Stimulated activated CD4-positive, alpha-beta T cell treated with anti-CD3 and anti-CD28 coated beads, Interleukin-2, amount 100 ng/mL, for 24 hours (primary cell): ENCODE measurements at regions not wholly inside any gene's neighbourhood (a gene's known extent, or its start where the extent isn't known, plus 50 kb on each side); places are given as distances from the start of the nearest gene placed in this dataset.

Experiments
- DNase-seq, 2 donors: peaks; one replicate each; pipeline ENCODE4 v3.0.0-alpha.2; 2020

- DNase-seq: no peak
These were observed 107.3 kb upstream of the ANKRD55 start for GRCh38 chr5:56340196-56340980.

- no peak for DNase-seq
These were observed 106.6 kb upstream of the ANKRD55 start for GRCh38 chr5:56339732-56340131.

DNA sequence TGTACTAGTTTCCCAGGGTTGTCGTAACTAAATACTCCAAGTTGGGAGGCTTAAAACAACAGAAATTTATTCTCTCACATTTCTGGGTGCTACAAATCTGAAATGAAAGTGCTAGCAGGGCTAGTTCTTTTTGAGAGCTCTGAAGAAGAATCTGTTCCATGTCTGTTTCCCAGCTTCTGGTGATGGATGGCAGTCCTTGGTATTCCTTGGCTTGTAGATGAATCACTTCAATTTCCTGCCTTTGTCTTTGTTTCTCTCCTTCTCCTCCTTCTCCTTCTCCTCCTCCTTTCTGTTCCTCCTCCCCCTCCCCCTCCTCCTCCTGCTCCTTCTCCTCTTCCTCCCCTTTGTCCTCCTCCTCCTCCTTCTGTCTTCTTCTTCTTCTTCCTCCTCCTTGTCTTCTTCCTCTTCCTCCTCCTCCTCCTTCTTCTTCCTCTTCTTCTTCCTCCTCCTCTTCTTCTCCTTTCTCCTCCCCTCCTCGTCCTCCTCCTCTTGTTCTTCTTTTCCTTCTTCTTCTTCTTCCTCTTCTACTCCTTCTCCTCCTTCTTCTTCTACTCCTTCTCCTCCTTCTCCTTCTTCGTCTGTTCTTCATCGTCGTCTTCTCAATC lies 104.7 kb upstream of the ANKRD55 start:
- DNase-seq: no peak

DNA sequence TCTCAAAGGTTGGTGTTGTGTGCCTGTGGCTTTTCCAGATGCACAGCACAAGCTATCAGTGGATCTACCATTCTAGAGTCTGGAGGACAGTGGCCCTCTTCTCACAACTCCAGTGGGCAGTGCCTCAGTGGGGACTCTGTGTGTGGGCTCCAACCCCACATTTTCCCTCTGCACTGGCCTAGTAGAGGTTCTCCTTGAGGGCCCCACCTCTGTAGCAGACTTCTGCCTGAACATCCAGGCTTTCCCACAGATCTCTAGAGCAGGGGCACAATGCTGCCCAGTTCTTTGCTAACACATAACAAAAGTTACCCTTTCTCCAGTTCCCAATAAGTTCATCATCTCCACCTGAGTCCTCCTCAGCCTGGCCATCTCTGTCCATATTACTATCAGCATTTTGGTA lies 102.1 kb upstream of the ANKRD55 start:
- no peak for DNase-seq

- no peak for DNase-seq
These were observed 97.7 kb upstream of the ANKRD55 start for GRCh38 chr5:56330806-56331205.

GRCh38 chr5:56330167-56330566 lies 97.0 kb upstream of the ANKRD55 start:
- no peak for DNase-seq

GRCh38 chr5:56329652-56330051 lies 96.5 kb upstream of the ANKRD55 start:
- no peak for DNase-seq

DNA sequence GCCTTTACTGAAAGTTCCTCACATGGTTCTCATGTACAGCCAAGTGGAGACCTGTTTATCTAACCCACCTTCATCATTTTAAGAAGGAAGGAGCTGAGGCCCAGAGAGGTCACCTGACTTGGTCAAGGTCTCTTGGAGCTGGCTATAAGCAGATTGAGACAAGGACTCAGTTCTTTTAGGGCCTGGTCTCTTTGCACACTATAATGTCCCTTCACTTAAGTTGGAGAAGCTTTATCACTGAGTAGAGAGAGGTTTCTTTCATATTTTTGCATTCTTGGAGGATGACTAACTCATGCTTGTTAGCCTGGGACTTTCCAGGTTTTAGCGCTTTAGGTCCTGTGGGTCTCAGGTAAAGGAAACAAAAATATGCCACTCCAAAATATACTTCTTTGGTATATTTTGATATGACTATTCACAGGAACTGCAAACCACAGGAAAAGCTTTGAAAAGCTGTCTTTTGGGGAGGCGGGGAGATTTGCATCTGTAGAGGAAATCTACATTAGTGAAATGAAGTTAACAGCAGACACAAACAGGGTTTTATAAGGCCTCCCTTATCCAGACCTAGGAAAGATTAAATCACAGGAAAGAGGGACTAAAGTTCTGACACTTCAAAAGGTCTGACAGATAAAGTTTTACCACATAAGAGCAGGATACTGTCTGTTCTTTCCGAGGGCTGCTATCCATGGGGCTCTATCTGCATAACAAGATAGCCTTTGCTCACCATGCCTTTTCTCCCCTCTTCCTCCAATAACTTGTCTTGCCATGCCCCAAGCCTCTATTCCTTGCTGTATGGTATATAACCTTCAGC lies 95.8 kb upstream of the ANKRD55 start:
- peak; percentile 36 to 57 for DNase-seq

- peak; percentile 77 for DNase-seq
These were observed 94.7 kb upstream of the ANKRD55 start for GRCh38 chr5:56327809-56328208.

- no peak for DNase-seq
These were observed 93.6 kb upstream of the ANKRD55 start for GRCh38 chr5:56326770-56327169.

- no peak for DNase-seq
These were observed 93.0 kb upstream of the ANKRD55 start for GRCh38 chr5:56326116-56326515.

GRCh38 chr5:56325039-56325438 lies 91.9 kb upstream of the ANKRD55 start:
- no peak for DNase-seq

GRCh38 chr5:56323505-56323904 lies 90.4 kb upstream of the ANKRD55 start:
- no peak for DNase-seq

GRCh38 chr5:56322592-56322991 lies 89.5 kb upstream of the ANKRD55 start:
- DNase-seq: no peak

DNA sequence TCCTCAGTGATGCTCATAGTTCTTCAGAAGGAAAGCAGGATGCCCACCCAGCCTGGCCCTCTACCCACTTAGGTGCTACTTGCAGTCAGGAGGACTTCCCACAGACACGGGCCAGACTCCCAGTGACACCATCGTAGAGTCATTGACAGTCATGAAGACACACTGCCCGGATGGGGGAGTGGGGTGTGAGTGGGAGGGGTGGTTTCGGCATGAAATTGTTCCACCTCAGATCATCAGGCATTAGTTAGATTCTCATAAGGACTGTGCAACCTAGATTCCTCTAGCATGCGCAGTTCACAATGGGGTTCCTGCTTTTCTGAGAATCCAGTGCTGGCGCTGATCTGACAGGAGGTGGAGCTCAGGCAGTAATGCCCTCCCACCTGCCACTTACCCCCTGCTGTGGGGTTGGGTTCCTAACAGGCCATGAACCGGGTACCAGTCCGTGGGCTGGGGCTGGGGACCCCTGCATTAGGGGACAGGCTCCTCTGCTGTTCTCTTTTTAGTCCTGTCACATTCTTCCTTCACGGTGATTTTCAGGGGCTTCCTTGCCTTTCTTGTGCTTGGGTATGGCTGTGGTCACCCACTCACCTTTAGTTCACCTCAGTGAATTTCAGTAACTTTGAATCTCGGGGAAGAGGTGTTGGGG lies 88.2 kb upstream of the ANKRD55 start:
- DNase-seq: peak; percentile 47 to 50

DNA sequence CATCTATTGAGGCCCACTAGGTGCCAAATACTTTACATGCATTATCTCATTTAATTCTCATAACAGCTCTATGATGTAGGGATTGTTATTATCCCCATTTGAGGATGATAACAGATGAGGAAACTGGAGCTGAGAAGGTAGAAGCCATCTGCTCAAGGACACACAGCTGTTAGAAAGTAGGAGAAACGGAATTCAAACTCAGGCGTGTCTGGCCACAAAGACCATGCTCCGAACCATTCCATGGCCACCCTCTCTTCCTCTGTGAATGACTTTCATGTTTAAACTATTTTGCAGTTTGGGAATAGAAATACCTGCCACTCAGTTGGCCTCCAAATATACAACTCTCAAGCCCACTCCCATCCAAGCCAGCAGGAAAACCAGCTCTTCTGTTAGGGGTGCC lies 87.6 kb upstream of the ANKRD55 start:
- DNase-seq: no peak

DNA sequence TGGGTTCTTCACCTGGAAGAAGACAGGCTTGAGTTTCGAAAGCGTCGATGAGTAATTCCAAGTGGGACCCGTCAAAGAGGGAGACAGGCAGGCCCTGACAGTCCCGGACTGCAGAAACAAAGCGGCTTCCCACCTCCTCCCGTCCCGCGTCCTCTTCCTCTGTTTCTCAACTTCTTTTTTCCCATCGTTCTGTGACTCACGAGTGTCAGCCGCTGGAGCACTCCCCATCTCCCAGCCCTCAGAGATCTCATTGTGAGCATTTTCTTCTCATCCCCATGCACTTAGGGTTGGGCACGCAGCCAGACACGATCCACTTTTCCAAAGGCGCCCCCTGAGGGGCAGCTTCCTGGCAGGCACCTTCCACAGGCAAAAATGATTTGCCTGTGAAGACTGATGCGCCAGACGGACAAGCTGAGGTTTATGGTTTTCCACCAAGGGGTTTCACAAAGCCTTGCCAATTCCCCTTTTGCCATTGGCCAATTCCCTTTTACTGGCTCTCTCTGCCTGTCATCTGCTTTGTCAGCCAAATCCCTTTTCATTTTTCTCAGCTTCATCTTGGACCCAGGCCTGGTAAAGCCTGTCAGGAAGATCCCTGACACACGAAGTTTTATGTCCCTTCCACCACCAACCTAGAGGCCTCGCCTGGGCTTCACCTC lies 86.5 kb upstream of the ANKRD55 start:
- DNase-seq: no peak

GRCh38 chr5:56317923-56318561 lies 84.9 kb upstream of the ANKRD55 start:
- DNase-seq: no peak

- no peak for DNase-seq
These were observed 83.3 kb upstream of the ANKRD55 start for GRCh38 chr5:56316299-56316994.

GRCh38 chr5:56314529-56314928 lies 81.4 kb upstream of the ANKRD55 start:
- peak in 1 of 2 donors; percentile 63 for DNase-seq

DNA sequence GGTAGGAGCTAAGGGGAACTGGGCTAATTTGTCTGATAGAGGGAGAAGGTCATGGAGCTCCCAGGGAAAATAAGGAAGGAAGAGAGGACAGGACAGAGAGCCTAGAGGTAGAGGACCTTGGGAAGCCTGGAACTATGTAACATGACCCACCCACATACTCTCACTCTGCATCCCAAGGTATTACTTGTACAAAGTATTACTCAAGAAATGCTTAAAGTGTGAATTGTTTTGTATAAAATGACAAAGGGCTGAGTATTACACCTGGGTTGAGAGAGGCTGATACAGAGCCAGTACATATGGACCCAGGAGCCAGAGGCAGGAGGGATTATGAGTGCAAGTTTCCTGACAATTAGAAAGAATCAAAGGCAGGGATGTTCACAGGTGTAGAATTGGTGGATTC lies 80.5 kb upstream of the ANKRD55 start:
- DNase-seq: no peak
